Esophagus muscularis mucosa (tissue), 4 donors: ENCODE measurements at regions not wholly inside any gene's neighbourhood (a gene's known extent, or its start where the extent isn't known, plus 50 kb on each side); places are given as distances from the start of the nearest gene placed in this dataset.

Experiments used
- DNase-seq: peaks from one replicate; pipeline ENCODE4 v3.0.0-alpha.2; 2017; ENCODE audit errors: extremely low spot score
- H3K27ac ChIP-seq, 4 donors: fragments of 200-600 bp; sonication (generic); replicated peaks in 1 of 4; 1 replicate in 3 of 4; 2 replicates in 1 of 4; pipeline ENCODE4 v1.5.1; 2016 to 2019; ENCODE audit warnings: mild to moderate bottlenecking in 1 of 4
- H3K27me3 ChIP-seq, 4 donors: fragments of 200-600 bp; sonication (generic); one replicate each; pipeline versions ENCODE4 v1.5.1 to v1.6.0; 2016 to 2019
- H3K36me3 ChIP-seq, 4 donors: fragments of 200-600 bp; sonication (generic); one replicate each; pipeline ENCODE4 v1.5.1; 2016 to 2019
- H3K4me1 ChIP-seq, 4 donors: fragments of 200-600 bp; sonication (generic); one replicate each; pipeline ENCODE4 v1.5.1; 2016 to 2019
- H3K4me3 ChIP-seq, 4 donors: fragments of 200-600 bp; sonication (generic); 1 replicate in 2 of 4; 2 replicates in 2 of 4; pipeline ENCODE4 v1.5.1; 2016 to 2019; ENCODE audit warnings: mild to moderate bottlenecking in 4 of 4, moderate library complexity in 1 of 4
- H3K9me3 ChIP-seq, 4 donors: fragments of 200-600 bp; sonication (generic); 1 replicate in 3 of 4; 2 replicates in 1 of 4; pipeline ENCODE4 v1.5.1; 2016 to 2019
- EP300 ChIP-seq: sonication (generic); formaldehyde crosslinking; IDR thresholded peaks from one replicate; pipeline ENCODE4 v1.6.1; 2017; ENCODE audit warnings: antibody characterized with exemption
- POLR2A ChIP-seq: fragments of 450-650 bp; IDR thresholded peaks from one replicate; pipeline ENCODE4 v1.6.1; 2017; ENCODE audit warnings: antibody characterized with exemption, moderate library complexity, mild to moderate bottlenecking, low read depth
- POLR2AphosphoS5 ChIP-seq, 2 donors: sonication (generic); formaldehyde crosslinking; IDR thresholded peaks; one replicate each; pipeline ENCODE4 v1.6.1; 2017; ENCODE audit warnings: antibody characterized with exemption in 2 of 2
- WGBS: methylation state at CpG from one replicate; pipeline ENCODE4 v1.1.5; 2018; 5-methylcytosine and 5-hydroxymethylcytosine counted together
- intact Hi-C: fragments of 100-400 bp; cut with DNase I; formaldehyde crosslinking; loops from one replicate; pipeline ENCODE4 v1.15.1; 2023
- TF ChIP-seq, protein P1 (sequence below), 3 experiments: fragments of 200-600 bp in 2 of 3; fragments of 450-650 bp in 1 of 3; sonication (generic) in 2 of 3; IDR thresholded peaks; one replicate each; pipeline ENCODE4 v1.5.1; 2017 to 2019; ENCODE audit warnings: antibody characterized with exemption in 3 of 3, mild to moderate bottlenecking in 2 of 3, moderate library complexity in 1 of 3

DNA sequence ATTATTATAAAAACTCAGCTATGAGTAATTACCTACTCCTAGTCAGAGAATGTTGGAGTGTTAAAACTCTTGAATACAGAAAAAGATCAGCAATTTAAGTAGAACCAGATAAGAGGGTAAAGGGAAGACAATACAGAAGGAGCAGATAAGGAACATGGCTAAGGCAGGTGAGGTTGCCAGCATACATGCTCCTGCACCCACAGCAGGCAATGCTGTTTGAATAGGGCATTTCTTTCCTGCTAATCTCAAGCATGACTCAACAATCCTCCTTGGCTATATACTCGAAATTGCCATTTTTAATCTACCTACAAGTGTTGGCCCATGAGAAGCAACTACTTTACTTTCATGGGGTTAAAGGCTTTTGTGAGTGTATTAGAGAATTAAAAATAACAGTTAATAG is 494.5 kb downstream of the DIPK2A start:
- DNase-seq = no peak
- intact Hi-C loops = no loop called here
- 71% methylated on average over 1 of the region's 1 CpG for WGBS
- Histone ChIP-seq H3K9me3 (no peaks in the 10 kb centered on the region), H3K4me3 (no peak overlapping the region), H3K27ac (no peak overlapping the region), H3K36me3 (no peaks in the 10 kb centered on the region), H3K27me3 (no peaks in the 10 kb centered on the region), H3K4me1 (no peaks in the 10 kb centered on the region)
- no peak for TF ChIP-seq POLR2AphosphoS5 (IDR thresholded peaks at IDR 0.05)
- TF ChIP-seq EP300 = no peak
- TF ChIP-seq, protein P1, sequence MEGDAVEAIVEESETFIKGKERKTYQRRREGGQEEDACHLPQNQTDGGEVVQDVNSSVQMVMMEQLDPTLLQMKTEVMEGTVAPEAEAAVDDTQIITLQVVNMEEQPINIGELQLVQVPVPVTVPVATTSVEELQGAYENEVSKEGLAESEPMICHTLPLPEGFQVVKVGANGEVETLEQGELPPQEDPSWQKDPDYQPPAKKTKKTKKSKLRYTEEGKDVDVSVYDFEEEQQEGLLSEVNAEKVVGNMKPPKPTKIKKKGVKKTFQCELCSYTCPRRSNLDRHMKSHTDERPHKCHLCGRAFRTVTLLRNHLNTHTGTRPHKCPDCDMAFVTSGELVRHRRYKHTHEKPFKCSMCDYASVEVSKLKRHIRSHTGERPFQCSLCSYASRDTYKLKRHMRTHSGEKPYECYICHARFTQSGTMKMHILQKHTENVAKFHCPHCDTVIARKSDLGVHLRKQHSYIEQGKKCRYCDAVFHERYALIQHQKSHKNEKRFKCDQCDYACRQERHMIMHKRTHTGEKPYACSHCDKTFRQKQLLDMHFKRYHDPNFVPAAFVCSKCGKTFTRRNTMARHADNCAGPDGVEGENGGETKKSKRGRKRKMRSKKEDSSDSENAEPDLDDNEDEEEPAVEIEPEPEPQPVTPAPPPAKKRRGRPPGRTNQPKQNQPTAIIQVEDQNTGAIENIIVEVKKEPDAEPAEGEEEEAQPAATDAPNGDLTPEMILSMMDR (IDR thresholded peaks at IDR 0.05) = no peak
- no peak for TF ChIP-seq POLR2A

DNA sequence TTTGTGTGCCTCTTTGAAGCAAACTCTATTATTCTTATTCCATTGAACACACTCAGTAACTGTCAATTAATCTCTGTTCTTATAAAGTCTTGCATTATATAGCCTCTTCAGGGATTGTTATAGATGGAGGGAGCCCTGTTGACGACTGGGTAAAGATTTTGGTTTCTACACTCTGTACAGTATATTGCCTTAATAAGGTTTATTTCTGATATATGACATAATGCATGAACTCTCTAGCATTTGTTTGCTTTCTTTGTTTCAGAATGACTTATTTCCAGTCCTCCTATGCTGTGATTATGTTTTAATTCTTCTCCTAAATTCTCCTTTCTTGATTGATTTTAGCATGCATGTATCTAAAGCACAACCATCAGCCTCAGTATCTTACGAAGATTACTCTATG is 494.9 kb downstream of the DIPK2A start:
- no peak for DNase-seq
- Histone ChIP-seq H3K27ac (no peak overlapping the region), H3K9me3 (no peaks in the 10 kb centered on the region), H3K36me3 (no peaks in the 10 kb centered on the region), H3K4me3 (no peak overlapping the region), H3K27me3 (no peaks in the 10 kb centered on the region), H3K4me1 (no peaks in the 10 kb centered on the region)
- 92% methylated on average over 2 of the region's 2 CpGs for WGBS
- TF ChIP-seq POLR2AphosphoS5 (IDR thresholded peaks at IDR 0.05) = no peak
- TF ChIP-seq POLR2A = no peak
- TF ChIP-seq, protein P1 (IDR thresholded peaks at IDR 0.05) = no peak
- TF ChIP-seq EP300 = no peak
- intact Hi-C loops = no loop called here

DNA sequence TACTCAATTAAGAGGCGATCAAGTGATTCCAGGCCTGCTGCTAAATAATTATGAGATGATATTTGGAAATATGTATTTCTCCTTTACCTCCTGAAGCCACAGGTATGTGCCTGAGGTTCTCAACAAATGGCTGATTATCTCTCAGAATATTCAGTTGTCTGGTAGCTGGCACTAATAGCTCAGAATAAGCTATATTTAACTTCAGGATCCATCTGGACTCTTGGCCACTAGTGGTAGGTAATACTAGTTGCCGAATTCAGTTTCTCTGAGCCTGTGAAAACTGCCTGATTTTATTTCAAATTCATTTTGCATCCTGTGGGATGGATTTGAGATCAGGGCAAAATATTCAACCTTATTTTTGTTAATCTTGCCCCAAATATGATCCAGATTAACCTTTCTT is 499.0 kb downstream of the DIPK2A start:
- no peaks in the 10 kb centered on the region for H3K9me3 ChIP-seq
- intact Hi-C loops = no loop called here
- no peak overlapping the region for H3K4me3 ChIP-seq
- no peaks in the 10 kb centered on the region for H3K27me3 ChIP-seq
- H3K27ac ChIP-seq = no peak overlapping the region
- TF ChIP-seq POLR2AphosphoS5 (IDR thresholded peaks at IDR 0.05) (no peak), EP300 (no peak), POLR2A (no peak)
- TF ChIP-seq, protein P1 (IDR thresholded peaks at IDR 0.05) = no peak
- H3K4me1 ChIP-seq = no peaks in the 10 kb centered on the region
- no peaks in the 10 kb centered on the region for H3K36me3 ChIP-seq
- no peak for DNase-seq
- WGBS = 96% methylated on average over 2 of the region's 2 CpGs

DNA sequence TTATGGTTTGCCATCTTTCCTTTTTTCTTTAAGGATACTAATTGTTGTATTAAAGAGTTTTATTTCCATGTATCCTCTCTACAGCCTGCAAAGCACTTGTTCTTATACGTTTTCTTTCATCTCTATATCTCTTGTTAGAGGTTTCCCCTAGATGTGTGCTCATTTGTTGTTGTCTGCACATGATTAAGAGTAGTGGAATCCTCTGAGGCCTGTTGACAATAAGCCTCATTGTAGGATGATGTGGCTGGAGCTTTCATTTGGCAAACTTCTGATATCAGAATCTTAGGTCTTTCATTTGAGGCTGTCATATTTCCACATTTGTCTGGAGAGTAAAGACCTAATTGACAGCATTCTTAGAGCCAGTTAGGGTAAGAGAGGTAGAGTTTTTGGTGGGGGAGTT is 506.0 kb downstream of the DIPK2A start:
- Histone ChIP-seq H3K36me3 (no peaks in the 10 kb centered on the region), H3K9me3 (no peaks in the 10 kb centered on the region), H3K4me3 (no peak overlapping the region), H3K4me1 (no peaks in the 10 kb centered on the region), H3K27ac (no peak overlapping the region), H3K27me3 (no peaks in the 10 kb centered on the region)
- DNase-seq = no peak
- intact Hi-C loops = no loop called here
- TF ChIP-seq, protein P1 (IDR thresholded peaks at IDR 0.05) = no peak
- TF ChIP-seq POLR2AphosphoS5 (IDR thresholded peaks at IDR 0.05) (no peak), EP300 (no peak), POLR2A (no peak)
- 80% methylated on average over 1 of the region's 1 CpG for WGBS

DNA sequence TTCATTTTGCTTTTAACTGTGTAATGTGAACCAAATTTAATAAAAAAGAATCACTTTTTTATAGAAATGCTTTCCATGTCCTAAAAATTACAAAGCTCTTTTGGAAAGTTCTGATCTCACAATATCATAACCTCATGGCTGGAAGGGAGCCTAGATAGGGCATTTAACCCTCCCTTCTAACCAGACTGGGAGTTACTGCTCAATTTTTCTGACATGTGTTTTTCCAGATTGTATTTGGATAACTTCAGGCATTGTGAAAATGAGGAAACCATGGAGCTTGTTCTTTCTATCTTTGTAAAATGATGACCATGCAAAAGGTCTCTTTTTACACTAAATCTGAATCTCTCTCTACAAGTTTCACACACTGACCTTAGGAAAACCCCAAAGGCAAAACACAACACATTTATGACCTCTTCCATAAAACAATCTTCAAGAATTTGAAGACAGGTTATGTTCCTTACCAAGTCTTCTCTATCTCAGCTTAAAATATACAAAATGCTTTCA is 508.8 kb downstream of the DIPK2A start:
- Histone ChIP-seq H3K4me1 (no peaks in the 10 kb centered on the region), H3K4me3 (no peak overlapping the region), H3K9me3 (no peaks in the 10 kb centered on the region), H3K27me3 (no peaks in the 10 kb centered on the region), H3K36me3 (no peaks in the 10 kb centered on the region), H3K27ac (no peak overlapping the region)
- intact Hi-C loops = no loop called here
- DNase-seq = no peak
- TF ChIP-seq, protein P1 (IDR thresholded peaks at IDR 0.05) = no peak
- TF ChIP-seq POLR2A = no peak
- TF ChIP-seq EP300 = no peak
- no peak for TF ChIP-seq POLR2AphosphoS5 (IDR thresholded peaks at IDR 0.05)
